Right lobe of liver (tissue), 6 donors: ENCODE measurements at regions not wholly inside any gene's neighbourhood (a gene's known extent, or its start where the extent isn't known, plus 50 kb on each side); places are given as distances from the start of the nearest gene placed in this dataset.

Experiments used
- ATAC-seq, 4 donors: fragments of 200-7000 bp; cut with Tn5 transposase; one replicate each; pipeline ENCODE4 v1.9.1; 2020; ENCODE audit warnings: mild to moderate bottlenecking in 4 of 4, moderate library complexity in 4 of 4
- DNase-seq, 3 donors: peaks; one replicate each; pipeline ENCODE4 v3.0.0-alpha.2; 2020
- H3K27ac ChIP-seq, 3 donors: fragments of 200-600 bp; one replicate each; pipeline ENCODE4 v1.8.0; 2022
- H3K27me3 ChIP-seq, 2 donors: fragments of 200-600 bp; one replicate each; pipeline ENCODE4 v1.8.0; 2022
- H3K36me3 ChIP-seq, 4 donors: fragments of 200-600 bp; sonication (generic) in 1 of 4; one replicate each; pipeline versions ENCODE4 v1.5.1 to v1.8.0; 2017 to 2022; ENCODE audit warnings: control low read depth in 1 of 4
- H3K4me1 ChIP-seq, 4 donors: fragments of 200-600 bp; sonication (generic) in 1 of 4; one replicate each; pipeline versions ENCODE4 v1.5.1 to v1.8.0; 2017 to 2022; ENCODE audit warnings: control low read depth in 1 of 4
- H3K4me3 ChIP-seq, 3 donors: fragments of 200-600 bp; one replicate each; pipeline ENCODE4 v1.8.0; 2022
- H3K9me3 ChIP-seq, 4 donors: fragments of 200-600 bp; sonication (generic) in 1 of 4; one replicate each; pipeline versions ENCODE4 v1.5.1 to v1.8.0; 2017 to 2022; ENCODE audit warnings: control low read depth in 1 of 4
- POLR2A ChIP-seq: fragments of 450-650 bp; IDR thresholded peaks from one replicate; pipeline ENCODE4 v1.6.1; 2017; ENCODE audit warnings: antibody characterized with exemption, mild to moderate bottlenecking
- WGBS: methylation state at CpG from one replicate; pipeline ENCODE4 v1.1.6; 2018; ENCODE audit warnings: low coverage, low lambda C conversion rate; ENCODE audit not compliant: insufficient coverage; ENCODE audit errors: missing lambda C conversion rate; 5-methylcytosine and 5-hydroxymethylcytosine counted together
- intact Hi-C, 2 donors: fragments of 100-400 bp; cut with DNase I; formaldehyde crosslinking; loops; one replicate each; pipeline versions ENCODE4 v1.11.2 to v1.14.1; 2022
- TF ChIP-seq, protein P1 (sequence below), 4 donors: fragments of 200-600 bp in 3 of 4; fragments of 450-650 bp in 1 of 4; IDR thresholded peaks; one replicate each; pipeline versions ENCODE4 v1.5.1 to v1.8.0; 2016 to 2022; ENCODE audit warnings: antibody characterized with exemption in 4 of 4, mild to moderate bottlenecking in 2 of 4
- donor health status: DM: no; HTN: yes; CAD: no.
- donor health status: DM: no; HTN: no; CAD: no.
- donor health status: DM: no; HTN: no; CAD: no.
- donor health status: DM: no; HTN: yes; CAD: no.
- donor health status: DM: no; HTN: yes; CAD: no.

DNA sequence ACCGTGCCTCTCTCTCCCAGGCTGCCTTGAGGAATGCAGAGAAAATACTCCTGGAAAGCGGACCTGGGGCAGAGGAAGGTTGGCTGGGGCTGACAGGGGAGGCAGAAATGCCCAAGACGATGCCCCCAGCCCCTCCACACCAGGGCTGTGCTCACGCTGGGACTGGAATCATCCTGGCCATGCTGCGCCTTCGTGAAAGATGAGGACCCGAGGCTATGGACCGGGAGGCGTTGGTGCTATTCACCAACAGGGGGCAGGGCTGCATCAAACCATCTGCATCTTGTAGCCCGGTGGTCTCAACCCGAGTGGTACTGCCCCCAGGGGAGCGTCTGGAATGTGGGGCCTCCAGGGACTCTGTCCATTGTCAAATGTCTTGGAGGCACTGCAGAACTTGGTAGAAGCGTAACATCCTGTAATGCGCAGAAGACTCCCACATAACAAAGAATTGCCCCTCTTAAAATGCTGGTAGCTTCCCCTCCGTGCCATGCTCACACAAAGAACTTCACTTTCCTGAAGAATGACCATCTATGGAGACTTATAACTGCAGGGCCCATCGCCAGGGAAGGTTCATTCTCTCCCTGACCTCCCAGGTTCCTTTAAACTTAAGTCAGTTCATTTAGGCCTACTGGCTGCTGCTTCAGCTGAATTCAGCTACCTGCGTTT is 251.2 kb downstream of the RRAGC start:
- Histone ChIP-seq H3K9me3 (no peaks in the 10 kb centered on the region), H3K4me1 (no peaks in the 10 kb centered on the region), H3K4me3 (no peak overlapping the region), H3K36me3 (no peaks in the 10 kb centered on the region), H3K27ac (no peak overlapping the region), H3K27me3 (no peaks in the 10 kb centered on the region)
- 34% methylated on average over 8 of the region's 17 CpGs for WGBS
- no peak for TF ChIP-seq POLR2A
- TF ChIP-seq, protein P1, sequence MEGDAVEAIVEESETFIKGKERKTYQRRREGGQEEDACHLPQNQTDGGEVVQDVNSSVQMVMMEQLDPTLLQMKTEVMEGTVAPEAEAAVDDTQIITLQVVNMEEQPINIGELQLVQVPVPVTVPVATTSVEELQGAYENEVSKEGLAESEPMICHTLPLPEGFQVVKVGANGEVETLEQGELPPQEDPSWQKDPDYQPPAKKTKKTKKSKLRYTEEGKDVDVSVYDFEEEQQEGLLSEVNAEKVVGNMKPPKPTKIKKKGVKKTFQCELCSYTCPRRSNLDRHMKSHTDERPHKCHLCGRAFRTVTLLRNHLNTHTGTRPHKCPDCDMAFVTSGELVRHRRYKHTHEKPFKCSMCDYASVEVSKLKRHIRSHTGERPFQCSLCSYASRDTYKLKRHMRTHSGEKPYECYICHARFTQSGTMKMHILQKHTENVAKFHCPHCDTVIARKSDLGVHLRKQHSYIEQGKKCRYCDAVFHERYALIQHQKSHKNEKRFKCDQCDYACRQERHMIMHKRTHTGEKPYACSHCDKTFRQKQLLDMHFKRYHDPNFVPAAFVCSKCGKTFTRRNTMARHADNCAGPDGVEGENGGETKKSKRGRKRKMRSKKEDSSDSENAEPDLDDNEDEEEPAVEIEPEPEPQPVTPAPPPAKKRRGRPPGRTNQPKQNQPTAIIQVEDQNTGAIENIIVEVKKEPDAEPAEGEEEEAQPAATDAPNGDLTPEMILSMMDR (IDR thresholded peaks at IDR 0.05), result peak in 3 of 4 donors; percentile 29 to 49 (median 31)
- DNase-seq, result no peak
- intact Hi-C loops, result no loop called here
- ATAC-seq, result peak in 2 of 4 donors; percentile 33 to 41

DNA sequence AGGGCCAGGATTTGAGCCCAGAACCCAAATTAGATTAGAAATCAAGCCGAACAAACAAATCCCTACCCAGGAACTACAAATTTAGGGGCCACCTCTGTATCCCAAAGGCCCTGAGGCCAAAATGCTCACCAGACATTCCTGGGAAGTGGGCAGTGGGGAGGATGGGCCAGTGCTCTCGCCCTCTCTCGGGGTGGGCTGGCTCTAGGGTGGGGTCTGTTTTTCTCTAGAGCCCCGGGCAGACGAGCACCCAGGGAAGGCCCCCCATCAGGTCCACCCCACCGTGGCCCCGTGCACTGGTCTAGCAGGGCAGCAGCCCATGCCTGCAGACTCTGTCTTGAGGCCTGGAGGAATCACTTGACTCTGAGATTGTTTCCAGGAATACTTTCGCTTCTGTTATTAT is 252.0 kb downstream of the RRAGC start:
- TF ChIP-seq POLR2A, result no peak
- TF ChIP-seq, protein P1 (IDR thresholded peaks at IDR 0.05), result no peak
- WGBS, result 35% methylated on average over 2 of the region's 8 CpGs
- ATAC-seq (no peak), DNase-seq (no peak)
- H3K4me3 ChIP-seq, result no peak overlapping the region
- H3K27me3 ChIP-seq, result no peaks in the 10 kb centered on the region
- H3K36me3 ChIP-seq, result no peaks in the 10 kb centered on the region
- H3K9me3 ChIP-seq, result no peaks in the 10 kb centered on the region
- intact Hi-C loops, result no loop called here
- H3K4me1 ChIP-seq, result no peaks in the 10 kb centered on the region
- no peak overlapping the region for H3K27ac ChIP-seq

DNA sequence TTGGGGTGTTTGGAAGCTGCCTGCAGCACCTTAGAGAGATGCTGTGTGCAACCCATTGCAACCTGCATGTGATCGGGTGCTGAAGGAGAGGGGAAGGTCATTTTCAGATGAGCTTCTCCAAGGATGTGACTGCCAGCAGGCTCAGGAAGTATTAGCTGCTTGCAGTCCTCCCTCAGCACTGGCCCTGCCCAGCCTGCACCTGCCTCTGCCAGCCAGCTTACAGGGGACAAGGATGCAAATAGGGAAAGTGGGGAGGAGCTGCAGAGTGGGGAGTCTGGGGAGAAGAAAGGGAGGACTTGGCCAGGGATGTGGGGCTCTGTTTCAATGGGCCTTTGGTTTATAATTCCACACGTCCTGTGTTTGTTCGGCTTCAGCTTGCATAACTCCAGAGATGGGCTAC is 254.5 kb downstream of the RRAGC start:
- no peak for ATAC-seq
- no peaks in the 10 kb centered on the region for H3K4me1 ChIP-seq
- no peak overlapping the region for H3K4me3 ChIP-seq
- H3K36me3 ChIP-seq, result no peaks in the 10 kb centered on the region
- WGBS, result 61% methylated on average over 2 of the region's 3 CpGs
- H3K27ac ChIP-seq, result no peak overlapping the region
- H3K27me3 ChIP-seq, result no peaks in the 10 kb centered on the region
- intact Hi-C loops, result no loop called here
- no peak for DNase-seq
- H3K9me3 ChIP-seq, result no peaks in the 10 kb centered on the region
- TF ChIP-seq, protein P1 (IDR thresholded peaks at IDR 0.05), result no peak

DNA sequence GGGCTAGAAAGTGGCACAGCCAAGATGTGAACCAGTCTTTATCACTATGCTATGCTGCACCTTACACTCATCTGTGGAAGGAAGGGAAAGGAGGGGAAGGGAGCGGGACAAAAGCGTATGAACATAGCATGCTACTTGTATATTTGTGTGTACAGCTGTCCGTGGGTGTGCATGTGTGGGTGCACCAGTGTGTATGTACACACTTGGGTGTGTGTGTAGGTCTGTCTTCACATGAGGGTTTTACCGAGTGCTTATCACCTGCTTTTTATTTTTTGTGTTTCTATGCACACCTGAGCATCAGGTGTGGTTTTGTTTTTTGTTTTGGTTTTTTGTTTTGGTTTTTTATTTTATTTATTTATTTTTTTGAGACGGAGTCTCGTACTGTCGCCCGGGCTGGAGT is 255.7 kb downstream of the RRAGC start:
- WGBS, result 82% methylated on average over 7 of the region's 8 CpGs
- no peaks in the 10 kb centered on the region for H3K9me3 ChIP-seq
- no peaks in the 10 kb centered on the region for H3K27me3 ChIP-seq
- intact Hi-C loops, result no loop called here
- no peaks in the 10 kb centered on the region for H3K36me3 ChIP-seq
- H3K27ac ChIP-seq, result no peak overlapping the region
- TF ChIP-seq, protein P1 (IDR thresholded peaks at IDR 0.05), result no peak
- TF ChIP-seq POLR2A, result no peak
- no peaks in the 10 kb centered on the region for H3K4me1 ChIP-seq
- ATAC-seq (no peak), DNase-seq (no peak)
- no peak overlapping the region for H3K4me3 ChIP-seq

DNA sequence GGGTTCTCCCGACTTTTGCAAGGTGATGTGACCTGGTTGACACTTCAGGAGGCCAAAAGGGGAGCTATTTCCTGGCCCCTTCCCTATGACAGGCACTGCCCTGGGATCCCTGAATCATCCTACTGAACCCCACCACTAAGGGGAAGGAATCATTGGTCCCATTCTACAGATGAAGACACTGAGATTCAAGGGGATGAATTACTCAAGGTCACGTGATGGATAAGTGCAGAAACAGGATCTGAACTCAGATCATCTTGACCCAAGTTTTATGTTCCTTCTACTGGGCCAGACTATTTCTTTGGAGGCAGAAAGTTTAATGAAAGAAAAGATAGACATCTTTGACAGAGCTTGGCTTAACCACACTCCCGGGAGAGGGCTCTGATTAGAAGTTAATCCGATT is 258.7 kb downstream of the RRAGC start:
- 36% methylated on average over 4 of the region's 4 CpGs for WGBS
- Histone ChIP-seq H3K27me3 (no peaks in the 10 kb centered on the region), H3K9me3 (no peaks in the 10 kb centered on the region), H3K27ac (no peak overlapping the region), H3K36me3 (no peaks in the 10 kb centered on the region), H3K4me1 (no peaks in the 10 kb centered on the region), H3K4me3 (no peak overlapping the region)
- no peak for ATAC-seq
- TF ChIP-seq POLR2A, result no peak
- TF ChIP-seq, protein P1 (IDR thresholded peaks at IDR 0.05), result no peak
- no peak for DNase-seq
- intact Hi-C loops, result no loop called here
